PC-3 (cell line): ENCODE measurements at regions not wholly inside any gene's neighbourhood (a gene's known extent, or its start where the extent isn't known, plus 50 kb on each side); places are given as distances from the start of the nearest gene placed in this dataset.

Experiments
- ATAC-seq: fragments of 200-7000 bp; cut with Tn5 transposase; 2 replicates; pipeline ENCODE4 v1.9.1; 2020; ENCODE audit warnings: mild to moderate bottlenecking, moderate library complexity
- BruUV-seq: library from RNA; stranded (reverse); fragments of 400-500 nt; replicated peaks from 2 replicates; lab custom pipeline; 2021; lab: Mats Ljungman, UMichigan
- CTCF ChIA-PET: fragments of 300-600 bp; sonication (Branson Sonifier 250); formaldehyde crosslinking; loops from one replicate; lab custom pipeline; 2022; ENCODE audit warnings: antibody characterized with exemption; lab: Charles Lee
- POLR2A ChIA-PET: fragments of 300-600 bp; sonication (Branson Sonifier 250); formaldehyde crosslinking; loops from one replicate; lab custom pipeline; 2022; ENCODE audit warnings: antibody characterized with exemption; ENCODE audit not compliant: unreplicated experiment; lab: Charles Lee
- DNase-seq: peaks from one replicate; pipeline ENCODE4 v3.0.0-alpha.2; 2015
- H2AFZ ChIP-seq: fragments of 300-600 bp; sonication (generic); 2 replicates; pipeline ENCODE4 v1.6.0; 2016; ENCODE audit warnings: antibody characterized with exemption, low read length
- H3F3A ChIP-seq: fragments of 300-600 bp; sonication (generic); one replicate; pipeline ENCODE4 v1.6.0; 2017; ENCODE audit warnings: antibody characterized with exemption, low read length, control low read depth, mild to moderate bottlenecking; ENCODE audit not compliant: unreplicated experiment
- H3K27ac ChIP-seq: fragments of 300-600 bp; sonication (generic); 2 replicates; pipeline ENCODE4 v1.5.1; 2016; ENCODE audit warnings: mild to moderate bottlenecking, low read length
- H3K27me3 ChIP-seq: fragments of 300-600 bp; sonication (generic); 2 replicates; pipeline ENCODE4 v1.6.1; 2016; ENCODE audit warnings: low read length, mixed read lengths
- H3K36me3 ChIP-seq: fragments of 300-600 bp; sonication (generic); 2 replicates; pipeline ENCODE4 v1.6.1; 2016; ENCODE audit warnings: low read depth, mixed run types, low read length, mixed read lengths
- H3K4me1 ChIP-seq: fragments of 300-600 bp; sonication (generic); 2 replicates; pipeline ENCODE4 v1.5.1; 2016; ENCODE audit warnings: low read length; ENCODE audit not compliant: insufficient read depth
- H3K4me2 ChIP-seq: fragments of 300-600 bp; sonication (generic); 2 replicates; pipeline ENCODE4 v1.6.0; 2016; ENCODE audit warnings: low read length
- H3K4me3 ChIP-seq: fragments of 300-600 bp; sonication (generic); 2 replicates; pipeline ENCODE4 v1.5.1; 2016; ENCODE audit warnings: mild to moderate bottlenecking, low read length, mixed read lengths
- H3K79me2 ChIP-seq: fragments of 300-600 bp; sonication (generic); 2 replicates; pipeline ENCODE4 v1.6.1; 2017; ENCODE audit warnings: low read length, mixed read lengths
- H3K9ac ChIP-seq: fragments of 300-600 bp; sonication (generic); 2 replicates; pipeline ENCODE4 v1.6.0; 2016; ENCODE audit warnings: mild to moderate bottlenecking, low read length
- H3K9me2 ChIP-seq: fragments of 300-600 bp; sonication (generic); replicated peaks from 2 replicates; pipeline ENCODE4 v1.6.1; 2016; ENCODE audit warnings: mixed run types, low read length, mixed read lengths
- H3K9me3 ChIP-seq: fragments of 300-600 bp; sonication (generic); 2 replicates; pipeline ENCODE4 v1.6.1; 2016; ENCODE audit warnings: low read length, mixed read lengths
- H4K20me1 ChIP-seq: fragments of 300-600 bp; sonication (generic); 2 replicates; pipeline ENCODE4 v1.6.1; 2016; ENCODE audit warnings: low read length, mixed read lengths
- CTCF ChIP-seq: fragments of 300-600 bp; sonication (generic); conservative IDR thresholded peaks from 2 replicates; pipeline ENCODE4 v1.5.1; 2017; ENCODE audit warnings: antibody characterized with exemption, low read depth, mild to moderate bottlenecking, low read length
- EZH2 ChIP-seq: fragments of 300-600 bp; sonication (generic); IDR thresholded peaks from one replicate; pipeline ENCODE4 v1.6.1; 2017; ENCODE audit warnings: antibody characterized with exemption, mild to moderate bottlenecking, low read length; ENCODE audit not compliant: unreplicated experiment
- EZH2phosphoT487 ChIP-seq: fragments of 300-600 bp; sonication (generic); IDR thresholded peaks from 2 replicates; pipeline ENCODE4 v1.6.1; 2018; ENCODE audit warnings: mild to moderate bottlenecking, antibody characterized with exemption, low read length, borderline replicate concordance
- intact Hi-C: fragments of 100-400 bp; cut with micrococcal nuclease; formaldehyde crosslinking; loops from 2 replicates; pipeline ENCODE4 v1.9.0; 2023

DNA sequence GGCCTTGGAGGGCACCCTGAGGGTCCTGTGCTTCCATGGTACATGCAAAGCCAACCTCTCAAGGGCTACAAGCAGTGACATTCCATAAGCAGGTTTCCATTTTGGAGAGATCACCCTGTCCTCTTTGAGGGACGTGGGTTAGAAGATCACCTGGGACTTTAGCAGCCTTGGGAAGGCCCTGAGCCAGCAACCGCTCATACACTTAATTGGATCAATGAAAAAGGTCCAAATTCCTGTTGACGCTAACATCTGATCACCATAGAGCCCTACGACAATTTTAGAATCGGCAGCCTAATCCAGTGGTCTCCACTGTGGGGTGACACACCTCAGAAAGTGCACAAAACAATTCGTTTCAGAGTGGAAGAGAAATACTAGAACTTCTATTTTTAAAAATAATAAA, 196.0 kb upstream of the NR3C1 start:
- no peak overlapping the region for H3K4me2 ChIP-seq
- H3K4me3 ChIP-seq = no peak overlapping the region
- TF ChIP-seq EZH2phosphoT487 (no peak), EZH2 (no peak), CTCF (no peak)
- no peaks in the 10 kb centered on the region for H3K36me3 ChIP-seq
- H3K9me2 ChIP-seq = no peaks in the 10 kb centered on the region
- H3K27me3 ChIP-seq = no peaks in the 10 kb centered on the region
- H3K79me2 ChIP-seq = no peaks in the 10 kb centered on the region
- ChIA-PET CTCF (no interaction called here), POLR2A (no interaction called here)
- no peak overlapping the region for H2AFZ ChIP-seq
- DNase-seq (no peak), ATAC-seq (no peak)
- H3K4me1 ChIP-seq = peaks cover 22% of the 10 kb centered on the region
- H3K27ac ChIP-seq = no peak overlapping the region
- no peaks in the 10 kb centered on the region for H3K9me3 ChIP-seq
- H3K9ac ChIP-seq = no peak overlapping the region
- intact Hi-C loops = loop anchor here (5.0 kb wide), 1 partner anchor 228 kb away; no protein-coding TSS in a partner anchor
- H4K20me1 ChIP-seq = no peaks in the 10 kb centered on the region
- no TSS peak for BruUV-seq
- H3F3A ChIP-seq = no peaks in the 10 kb centered on the region

DNA sequence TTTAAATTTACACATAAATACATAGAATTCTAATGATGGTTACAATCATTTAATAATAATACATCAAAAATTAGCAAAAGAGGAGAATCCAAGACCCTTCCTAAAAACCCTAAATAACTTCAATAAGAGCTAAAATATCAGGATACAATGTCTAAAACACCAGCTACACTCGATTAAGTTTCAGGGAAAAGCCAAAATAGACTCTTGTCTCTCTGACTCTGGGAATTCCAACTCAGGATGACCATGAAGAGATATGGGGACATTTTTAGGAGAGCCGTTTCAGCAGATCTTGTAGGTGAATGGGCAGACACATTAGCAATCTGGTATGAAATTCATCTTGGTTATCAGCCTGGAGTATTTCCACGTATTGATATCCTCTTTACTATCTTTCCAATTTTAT, 193.3 kb upstream of the NR3C1 start:
- Histone ChIP-seq H4K20me1 (no peaks in the 10 kb centered on the region), H3K79me2 (no peaks in the 10 kb centered on the region), H3K4me3 (no peak overlapping the region), H3K27me3 (no peaks in the 10 kb centered on the region), H3K36me3 (no peaks in the 10 kb centered on the region), H3K9me3 (no peaks in the 10 kb centered on the region), H3K9ac (peak overlapping the region; percentile 72), H3K4me2 (peak overlapping the region; percentile 33), H3K9me2 (no peaks in the 10 kb centered on the region), H3F3A (no peaks in the 10 kb centered on the region), H3K27ac (peak overlapping the region; percentile 100), H2AFZ (no peak overlapping the region), H3K4me1 (peaks cover 28% of the 10 kb centered on the region)
- no TSS peak for BruUV-seq
- ChIA-PET CTCF (no interaction called here), POLR2A (no interaction called here)
- ATAC-seq (no peak), DNase-seq (no peak)
- TF ChIP-seq CTCF (no peak), EZH2phosphoT487 (no peak)
- intact Hi-C loops = loop anchor here (5.0 kb wide), 1 partner anchor 230 kb away; no protein-coding TSS in a partner anchor

GRCh38 chr5:143594902-143595818, 191.7 kb upstream of the NR3C1 start:
- no peaks in the 10 kb centered on the region for H3K9me2 ChIP-seq
- no peaks in the 10 kb centered on the region for H3K27me3 ChIP-seq
- DNase-seq (peak; percentile 80), ATAC-seq (peak; percentile 89)
- H3F3A ChIP-seq = no peaks in the 10 kb centered on the region
- no peaks in the 10 kb centered on the region for H3K9me3 ChIP-seq
- no peaks in the 10 kb centered on the region for H4K20me1 ChIP-seq
- intact Hi-C loops = loop anchor here (1.0 to 5.0 kb wide), 2 partner anchors 191 to 232 kb away; no protein-coding TSS in a partner anchor
- H3K79me2 ChIP-seq = no peaks in the 10 kb centered on the region
- no peak for TF ChIP-seq EZH2
- TF ChIP-seq EZH2phosphoT487 = no peak
- TF ChIP-seq CTCF = 0 out of 2 replicates have a peak, but pooled peaks have one; percentile 13
- ChIA-PET CTCF (no interaction called here), POLR2A (no interaction called here)
- 0 out of 2 replicates have a peak overlapping the region, but pooled peaks have one; percentile 41 for H2AFZ ChIP-seq
- H3K4me1 ChIP-seq = peaks cover 28% of the 10 kb centered on the region
- H3K27ac ChIP-seq = peak overlapping the region; percentile 100
- no peaks in the 10 kb centered on the region for H3K36me3 ChIP-seq
- H3K9ac ChIP-seq = peak overlapping the region; percentile 96
- H3K4me3 ChIP-seq = peak overlapping the region; percentile 41; the same call in 1 of the 2 replicates
- H3K4me2 ChIP-seq = peak overlapping the region; percentile 79
- no TSS peak for BruUV-seq
